OCI-LY3 (cell line): ENCODE measurements at regions not wholly inside any gene's neighbourhood (a gene's known extent, or its start where the extent isn't known, plus 50 kb on each side); places are given as distances from the start of the nearest gene placed in this dataset.

ENCODE experiments used
- EZH2phosphoT487 ChIP-seq: fragments of 200-600 bp; shearing (Covaris generic); IDR thresholded peaks from 2 replicates; pipeline ENCODE4 v1.6.1; 2018; ENCODE audit warnings: antibody characterized with exemption, mixed run types, low read depth
- TF ChIP-seq, protein P1 (sequence below): fragments of 200-600, 300-600 bp; sonication (generic); IDR thresholded peaks from 2 replicates; pipeline ENCODE4 v1.5.1; 2014; ENCODE audit warnings: antibody characterized with exemption, low read length, low read depth

DNA sequence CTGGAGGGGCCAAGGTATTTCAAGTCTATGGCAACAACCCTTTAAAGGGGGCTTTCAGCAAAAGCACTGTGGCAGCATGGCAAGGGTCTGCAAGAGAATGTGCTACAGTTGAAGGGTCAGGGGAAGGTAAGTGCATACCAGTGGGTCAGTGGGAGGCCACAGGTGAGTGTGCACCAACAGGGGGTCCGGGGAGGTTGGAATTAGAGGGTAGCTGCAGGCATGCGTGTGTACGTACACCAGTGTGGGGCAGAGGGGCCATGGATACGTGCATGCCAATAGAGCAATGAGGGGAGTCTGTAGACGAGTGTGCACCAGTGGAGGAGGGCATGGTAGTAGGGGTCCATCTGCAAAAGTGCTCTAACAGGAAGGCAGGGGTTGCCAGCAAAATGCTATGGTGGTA lies 448.9 kb downstream of the NAV3 start:
- TF ChIP-seq, protein P1, sequence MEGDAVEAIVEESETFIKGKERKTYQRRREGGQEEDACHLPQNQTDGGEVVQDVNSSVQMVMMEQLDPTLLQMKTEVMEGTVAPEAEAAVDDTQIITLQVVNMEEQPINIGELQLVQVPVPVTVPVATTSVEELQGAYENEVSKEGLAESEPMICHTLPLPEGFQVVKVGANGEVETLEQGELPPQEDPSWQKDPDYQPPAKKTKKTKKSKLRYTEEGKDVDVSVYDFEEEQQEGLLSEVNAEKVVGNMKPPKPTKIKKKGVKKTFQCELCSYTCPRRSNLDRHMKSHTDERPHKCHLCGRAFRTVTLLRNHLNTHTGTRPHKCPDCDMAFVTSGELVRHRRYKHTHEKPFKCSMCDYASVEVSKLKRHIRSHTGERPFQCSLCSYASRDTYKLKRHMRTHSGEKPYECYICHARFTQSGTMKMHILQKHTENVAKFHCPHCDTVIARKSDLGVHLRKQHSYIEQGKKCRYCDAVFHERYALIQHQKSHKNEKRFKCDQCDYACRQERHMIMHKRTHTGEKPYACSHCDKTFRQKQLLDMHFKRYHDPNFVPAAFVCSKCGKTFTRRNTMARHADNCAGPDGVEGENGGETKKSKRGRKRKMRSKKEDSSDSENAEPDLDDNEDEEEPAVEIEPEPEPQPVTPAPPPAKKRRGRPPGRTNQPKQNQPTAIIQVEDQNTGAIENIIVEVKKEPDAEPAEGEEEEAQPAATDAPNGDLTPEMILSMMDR: no peak
- no peak for TF ChIP-seq EZH2phosphoT487
